Bronchial epithelial cell (primary cell): ENCODE measurements at regions not wholly inside any gene's neighbourhood (a gene's known extent, or its start where the extent isn't known, plus 50 kb on each side); places are given as distances from the start of the nearest gene placed in this dataset.

Source experiments
- DNase-seq: peaks from one replicate; pipeline ENCODE4 v3.0.0-alpha.2; 2010; ENCODE audit warnings: low read depth
- FAIRE-seq: peaks from 2 replicates; lab custom pipeline; 2011; peaks lifted over from hg19 to GRCh38; lab: Jason Lieb, UNC
- H3K27me3 ChIP-seq: 2 replicates; pipeline ENCODE4 v1.5.1; 2011; ENCODE audit warnings: low read length; ENCODE audit not compliant: control insufficient read depth, insufficient read depth
- H3K36me3 ChIP-seq: 2 replicates; pipeline ENCODE4 v1.5.1; 2011; ENCODE audit warnings: low read length; ENCODE audit not compliant: control insufficient read depth, insufficient read depth
- H3K4me3 ChIP-seq: 2 replicates; pipeline ENCODE4 v1.5.1; 2011; ENCODE audit warnings: mild to moderate bottlenecking, low read depth, low read length, control low read depth
- TF ChIP-seq, protein P1 (sequence below): IDR thresholded peaks from 2 replicates; pipeline ENCODE4 v1.5.1; 2011; ENCODE audit warnings: mild to moderate bottlenecking, moderate library complexity, low read length, control low read depth, inconsistent platforms; ENCODE audit not compliant: insufficient read depth, severe bottlenecking

DNA sequence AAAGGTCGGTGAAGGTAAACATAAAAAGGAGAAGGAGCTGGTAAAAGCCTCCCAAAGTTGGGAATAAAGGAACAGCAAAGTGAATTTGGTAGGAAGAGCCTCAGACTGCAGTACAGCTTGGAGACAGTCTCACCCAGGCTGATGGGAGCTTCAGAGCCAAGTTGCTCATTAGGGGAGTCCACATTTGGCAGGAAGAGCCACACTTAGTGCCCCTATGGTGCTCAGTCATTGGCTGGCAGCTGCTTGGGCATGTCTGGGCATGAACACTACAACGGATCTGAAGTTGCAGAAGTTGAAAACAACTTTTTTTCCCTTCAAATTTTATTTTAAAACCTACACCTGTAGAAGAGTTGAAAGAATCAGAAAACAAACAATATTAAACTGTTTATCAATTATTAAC, 2497.3 kb downstream of the ARAP2 start:
- H3K27me3 ChIP-seq: no peaks in the 10 kb centered on the region
- no peak for FAIRE-seq
- TF ChIP-seq, protein P1, sequence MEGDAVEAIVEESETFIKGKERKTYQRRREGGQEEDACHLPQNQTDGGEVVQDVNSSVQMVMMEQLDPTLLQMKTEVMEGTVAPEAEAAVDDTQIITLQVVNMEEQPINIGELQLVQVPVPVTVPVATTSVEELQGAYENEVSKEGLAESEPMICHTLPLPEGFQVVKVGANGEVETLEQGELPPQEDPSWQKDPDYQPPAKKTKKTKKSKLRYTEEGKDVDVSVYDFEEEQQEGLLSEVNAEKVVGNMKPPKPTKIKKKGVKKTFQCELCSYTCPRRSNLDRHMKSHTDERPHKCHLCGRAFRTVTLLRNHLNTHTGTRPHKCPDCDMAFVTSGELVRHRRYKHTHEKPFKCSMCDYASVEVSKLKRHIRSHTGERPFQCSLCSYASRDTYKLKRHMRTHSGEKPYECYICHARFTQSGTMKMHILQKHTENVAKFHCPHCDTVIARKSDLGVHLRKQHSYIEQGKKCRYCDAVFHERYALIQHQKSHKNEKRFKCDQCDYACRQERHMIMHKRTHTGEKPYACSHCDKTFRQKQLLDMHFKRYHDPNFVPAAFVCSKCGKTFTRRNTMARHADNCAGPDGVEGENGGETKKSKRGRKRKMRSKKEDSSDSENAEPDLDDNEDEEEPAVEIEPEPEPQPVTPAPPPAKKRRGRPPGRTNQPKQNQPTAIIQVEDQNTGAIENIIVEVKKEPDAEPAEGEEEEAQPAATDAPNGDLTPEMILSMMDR: no peak
- peak; percentile 46 for DNase-seq
- H3K4me3 ChIP-seq: no peak overlapping the region
- no peaks in the 10 kb centered on the region for H3K36me3 ChIP-seq

DNA sequence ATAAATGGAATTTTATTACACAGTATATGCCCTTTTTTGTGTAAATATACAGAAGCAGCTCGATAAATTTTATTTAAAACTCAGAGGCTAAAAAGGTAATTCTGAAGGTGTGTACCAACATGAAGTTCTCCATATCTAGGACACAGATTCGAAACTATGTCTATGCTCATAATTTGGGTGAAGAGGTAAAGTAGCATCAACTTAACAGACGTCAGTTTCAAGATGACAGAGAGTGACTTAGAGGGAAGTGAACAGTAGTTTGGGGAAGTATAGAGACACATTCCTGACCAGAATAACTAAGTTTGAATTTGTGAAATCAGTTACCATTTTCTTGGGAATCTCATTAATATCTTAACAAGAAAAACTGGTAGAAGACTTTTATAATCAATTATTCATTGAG, 2493.3 kb downstream of the ARAP2 start:
- Histone ChIP-seq H3K4me3 (no peak overlapping the region), H3K27me3 (no peaks in the 10 kb centered on the region), H3K36me3 (no peaks in the 10 kb centered on the region)
- no peak for FAIRE-seq
- TF ChIP-seq, protein P1: no peak
- no peak for DNase-seq

DNA sequence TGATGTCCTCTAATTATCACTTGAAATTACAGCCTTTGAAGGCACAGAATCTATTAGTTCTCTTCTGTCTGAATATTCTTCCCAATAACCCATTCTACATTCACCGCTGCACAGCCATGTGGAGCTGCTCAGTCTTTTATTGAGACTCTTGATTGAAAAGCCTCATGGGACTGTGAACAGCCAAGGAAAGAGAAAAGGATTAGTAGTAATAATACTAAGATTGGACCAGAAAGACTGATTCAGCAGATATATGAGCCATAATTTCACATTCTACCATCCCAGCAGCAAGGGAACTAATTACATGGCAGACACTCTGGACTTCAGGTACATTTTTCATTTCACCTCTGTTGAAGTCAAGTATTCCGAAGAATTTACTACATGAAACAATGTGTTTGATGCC, 2471.7 kb downstream of the ARAP2 start:
- no peak for DNase-seq
- H3K4me3 ChIP-seq: no peak overlapping the region
- no peaks in the 10 kb centered on the region for H3K27me3 ChIP-seq
- no peaks in the 10 kb centered on the region for H3K36me3 ChIP-seq
- TF ChIP-seq, protein P1: no peak
- FAIRE-seq: no peak

DNA sequence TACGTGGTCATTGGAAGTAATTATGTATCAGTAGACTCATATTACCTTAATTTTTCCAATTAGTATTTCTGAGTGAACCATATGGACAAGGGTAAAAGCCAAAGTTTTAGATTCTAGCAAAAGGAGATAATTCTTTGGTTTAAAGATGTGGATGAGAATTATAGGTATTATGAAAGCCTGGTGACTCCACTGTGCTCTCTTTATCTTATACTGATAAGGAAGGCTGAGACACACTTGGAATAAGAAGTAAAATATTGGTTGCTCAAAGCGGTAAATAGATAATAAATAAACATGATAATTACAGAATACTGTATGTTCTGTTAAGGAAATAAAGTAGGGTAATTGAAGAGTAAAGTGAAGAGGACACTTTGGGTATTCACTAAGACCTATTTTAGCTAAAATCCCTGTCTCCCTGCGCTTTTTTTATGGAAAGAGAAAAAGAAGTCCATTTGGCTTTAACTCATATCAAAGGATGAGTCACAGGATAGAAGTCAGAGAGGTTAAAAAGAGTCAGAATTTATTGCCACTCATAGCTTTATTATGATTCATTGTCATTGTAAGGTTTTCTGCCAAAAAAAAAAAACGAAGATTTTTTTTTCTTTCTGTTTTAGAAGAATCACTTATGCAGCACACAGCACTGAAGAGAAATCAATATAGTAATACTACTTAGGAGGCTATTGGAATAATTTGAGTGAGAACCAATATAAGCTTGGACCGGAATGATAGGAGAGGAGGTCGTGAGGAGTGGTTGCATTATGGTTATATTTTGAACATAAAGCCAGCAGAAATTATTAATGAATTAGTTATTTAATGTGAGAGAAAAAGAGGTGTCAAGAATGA, 2463.1 kb downstream of the ARAP2 start:
- TF ChIP-seq, protein P1: no peak
- FAIRE-seq (no peak), DNase-seq (peak; percentile 26)
- Histone ChIP-seq H3K36me3 (no peaks in the 10 kb centered on the region), H3K27me3 (no peaks in the 10 kb centered on the region), H3K4me3 (no peak overlapping the region)

DNA sequence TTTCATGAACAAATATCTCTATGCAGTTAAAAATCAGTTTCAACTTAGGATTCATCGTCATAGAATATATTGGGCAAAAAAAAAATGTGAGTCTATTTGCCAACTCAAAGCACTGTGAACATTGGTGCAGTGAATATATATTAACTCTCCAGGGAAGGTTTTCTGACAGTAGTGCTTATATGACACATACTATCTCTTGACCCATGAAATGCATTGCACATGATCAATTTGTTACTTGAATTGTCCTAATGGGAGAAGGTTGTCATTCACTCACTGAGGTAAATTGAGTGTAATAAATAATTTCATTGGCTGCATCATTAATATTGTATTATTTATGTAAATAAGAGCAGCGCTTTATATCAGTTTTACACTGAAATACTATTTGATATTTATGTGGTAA, 2458.5 kb downstream of the ARAP2 start:
- H3K4me3 ChIP-seq: no peak overlapping the region
- TF ChIP-seq, protein P1: no peak
- FAIRE-seq: no peak

More for the DNA sequence above, 2458.5 kb downstream of the ARAP2 start:
- H3K36me3 ChIP-seq: no peaks in the 10 kb centered on the region
- DNase-seq: no peak
- H3K27me3 ChIP-seq: no peaks in the 10 kb centered on the region
